CD4-positive, alpha-beta T cell treated with Interleukin-12 subunit alpha and Interleukin-12 subunit beta, for 1 hour (primary cell): ENCODE measurements at regions not wholly inside any gene's neighbourhood (a gene's known extent, or its start where the extent isn't known, plus 50 kb on each side); places are given as distances from the start of the nearest gene placed in this dataset.

Experiments
- DNase-seq: peaks from one replicate; pipeline ENCODE4 v3.0.0-alpha.2; 2020

DNA sequence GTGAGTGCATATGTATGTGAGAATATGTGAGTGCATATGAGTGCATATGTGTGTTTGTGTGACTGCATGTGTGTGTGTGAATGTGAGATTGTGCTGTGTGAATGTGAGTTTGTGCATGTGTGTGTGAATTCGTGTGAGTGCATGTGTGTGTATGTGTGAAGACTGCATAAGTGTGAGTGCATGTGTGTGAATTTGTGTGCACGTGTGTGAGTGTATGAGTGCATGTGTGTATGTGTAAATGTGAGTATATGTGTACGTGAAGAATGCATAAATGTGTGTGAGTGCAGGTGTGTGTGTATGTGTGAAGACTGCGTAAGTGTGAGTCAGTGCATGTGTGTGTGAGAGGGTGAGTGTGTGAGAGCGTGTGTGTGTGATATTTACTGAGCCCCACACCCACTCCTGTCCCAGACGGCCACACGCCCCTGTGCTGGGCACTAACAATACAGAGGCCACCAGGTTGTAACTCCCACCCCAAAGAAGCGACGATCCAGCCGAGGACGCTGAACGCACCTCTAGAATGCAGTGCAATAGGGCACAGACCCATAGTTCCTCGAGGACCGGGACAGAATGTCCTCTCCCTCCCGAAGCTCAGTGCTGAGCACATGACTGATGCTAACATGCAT lies 97.8 kb downstream of the C16orf95 start:
- DNase-seq, result no peak

DNA sequence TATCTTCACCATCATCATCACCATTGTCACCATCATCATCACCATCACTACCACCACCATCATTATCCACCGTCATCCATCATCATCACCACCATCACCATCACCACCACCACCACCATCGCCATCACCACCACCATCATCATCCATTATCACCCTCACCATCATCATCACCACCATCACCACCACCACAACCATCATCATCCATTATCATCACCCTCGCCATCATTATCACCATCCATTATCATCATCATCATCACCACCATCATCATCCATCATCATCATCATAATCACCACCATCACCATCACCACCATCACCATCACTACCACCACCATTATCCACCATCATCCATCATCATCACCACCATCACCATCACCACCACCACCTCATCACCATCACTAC lies 95.6 kb downstream of the C16orf95 start:
- no peak for DNase-seq

DNA sequence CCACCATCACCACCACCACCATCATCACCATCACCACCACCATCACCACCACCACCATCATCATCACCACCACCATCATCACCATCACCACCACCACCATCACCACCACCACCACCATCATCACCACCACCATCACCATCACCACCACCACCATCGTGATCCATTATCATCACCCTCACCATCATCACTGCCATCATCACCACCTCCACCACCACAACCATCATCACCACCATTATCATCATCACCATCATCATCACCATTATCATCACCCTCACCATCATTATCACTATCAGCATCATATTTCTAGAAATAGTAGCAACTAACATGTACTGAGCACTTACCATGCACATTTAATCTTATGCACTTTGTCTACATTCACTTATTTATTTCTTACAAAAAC lies 94.9 kb downstream of the C16orf95 start:
- no peak for DNase-seq

DNA sequence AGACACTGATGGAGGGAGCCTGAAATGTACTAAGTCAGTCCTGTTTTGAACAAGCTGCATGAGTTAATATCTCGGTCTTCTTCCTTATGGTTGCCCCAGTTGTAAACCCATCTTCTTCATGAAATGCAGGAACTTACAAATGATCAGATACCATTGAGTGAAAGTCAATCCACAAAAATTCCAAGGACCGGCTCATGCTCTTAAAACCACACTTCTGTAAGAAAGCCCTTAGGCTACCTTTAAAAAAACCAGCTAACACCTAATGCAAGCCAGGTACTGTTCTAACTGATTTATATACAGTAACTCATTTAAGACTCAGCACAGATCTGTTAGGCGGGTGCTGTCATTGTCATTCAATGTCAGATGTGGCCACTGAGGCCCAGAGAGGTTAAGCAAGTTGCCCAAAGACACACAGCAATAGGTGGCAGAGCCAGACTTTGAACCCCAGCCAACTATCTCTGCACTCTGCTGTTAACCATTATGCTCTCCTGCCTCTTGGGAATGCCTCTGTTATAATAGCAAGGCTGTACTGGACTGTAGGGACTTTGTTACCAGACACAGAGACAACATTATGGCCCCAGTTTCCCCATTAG lies 93.4 kb downstream of the C16orf95 start:
- no peak for DNase-seq

DNA sequence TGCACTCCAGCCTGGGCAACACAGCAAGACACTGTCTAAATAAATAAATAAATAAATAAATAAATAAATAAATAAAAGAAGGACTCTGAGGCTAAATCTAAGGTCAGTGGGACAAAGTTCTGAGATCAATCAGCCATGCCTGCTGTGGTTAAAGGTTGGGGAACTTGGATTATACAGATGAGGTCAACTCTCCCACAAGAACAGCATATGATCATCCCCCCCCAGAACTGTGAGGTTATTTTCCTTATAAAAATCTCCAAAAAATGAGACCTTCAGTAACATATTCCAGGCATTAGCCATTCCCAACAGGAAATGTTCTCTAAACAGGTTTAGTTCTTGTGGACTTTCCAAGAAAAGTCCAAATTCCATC lies 90.3 kb downstream of the C16orf95 start:
- no peak for DNase-seq

DNA sequence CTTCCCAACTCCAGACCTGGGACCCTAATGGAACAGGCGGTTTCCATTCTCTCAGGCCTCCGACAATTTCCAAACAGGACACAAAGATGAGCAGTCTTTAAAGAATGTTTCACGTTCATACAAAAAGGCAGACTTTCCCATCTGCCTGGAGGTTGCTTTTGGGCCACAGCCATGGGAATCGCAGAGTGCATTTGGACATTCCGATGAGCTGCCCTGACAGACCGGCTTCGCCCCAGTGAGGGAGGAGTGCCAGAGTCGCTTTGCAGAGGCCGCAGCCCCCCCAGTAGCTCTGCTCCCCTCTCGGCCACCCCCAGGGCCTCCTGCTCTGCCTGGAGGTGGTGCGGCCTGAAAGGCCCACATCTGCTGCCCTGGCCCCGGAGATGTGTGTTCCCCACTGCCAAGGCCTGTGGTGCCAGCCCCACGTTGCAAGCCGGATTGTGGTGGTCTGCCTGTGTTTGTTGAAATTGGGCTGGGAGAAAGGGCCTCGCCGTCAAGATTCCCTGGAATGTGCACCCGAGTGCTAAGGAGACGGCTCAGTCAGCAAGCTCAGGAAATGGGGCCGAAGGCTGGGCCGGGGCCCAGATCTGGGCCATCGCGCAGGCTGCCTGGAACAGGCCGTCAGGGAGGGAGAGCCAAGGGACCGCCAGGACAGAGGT lies 89.8 kb downstream of the C16orf95 start:
- DNase-seq, result no peak

DNA sequence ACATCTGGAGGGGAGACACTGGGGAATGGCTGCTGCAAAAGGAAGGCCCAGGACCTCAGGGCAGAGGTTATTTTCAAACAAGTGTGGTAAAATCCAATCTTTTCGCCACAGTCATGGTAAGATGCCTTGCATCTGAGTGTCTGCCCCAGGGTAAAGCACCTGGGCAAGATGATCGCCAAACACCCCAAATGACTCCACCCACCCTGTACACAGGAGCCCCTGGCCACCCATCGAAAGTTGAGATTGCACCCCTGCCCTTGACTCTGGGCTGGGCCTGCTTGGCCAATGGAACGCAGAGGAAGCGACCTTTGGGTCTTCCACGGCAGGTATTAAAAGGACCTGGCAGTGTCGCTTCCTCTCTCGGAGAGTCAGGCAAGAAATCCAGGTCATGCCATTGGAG lies 88.8 kb downstream of the C16orf95 start:
- DNase-seq, result no peak

DNA sequence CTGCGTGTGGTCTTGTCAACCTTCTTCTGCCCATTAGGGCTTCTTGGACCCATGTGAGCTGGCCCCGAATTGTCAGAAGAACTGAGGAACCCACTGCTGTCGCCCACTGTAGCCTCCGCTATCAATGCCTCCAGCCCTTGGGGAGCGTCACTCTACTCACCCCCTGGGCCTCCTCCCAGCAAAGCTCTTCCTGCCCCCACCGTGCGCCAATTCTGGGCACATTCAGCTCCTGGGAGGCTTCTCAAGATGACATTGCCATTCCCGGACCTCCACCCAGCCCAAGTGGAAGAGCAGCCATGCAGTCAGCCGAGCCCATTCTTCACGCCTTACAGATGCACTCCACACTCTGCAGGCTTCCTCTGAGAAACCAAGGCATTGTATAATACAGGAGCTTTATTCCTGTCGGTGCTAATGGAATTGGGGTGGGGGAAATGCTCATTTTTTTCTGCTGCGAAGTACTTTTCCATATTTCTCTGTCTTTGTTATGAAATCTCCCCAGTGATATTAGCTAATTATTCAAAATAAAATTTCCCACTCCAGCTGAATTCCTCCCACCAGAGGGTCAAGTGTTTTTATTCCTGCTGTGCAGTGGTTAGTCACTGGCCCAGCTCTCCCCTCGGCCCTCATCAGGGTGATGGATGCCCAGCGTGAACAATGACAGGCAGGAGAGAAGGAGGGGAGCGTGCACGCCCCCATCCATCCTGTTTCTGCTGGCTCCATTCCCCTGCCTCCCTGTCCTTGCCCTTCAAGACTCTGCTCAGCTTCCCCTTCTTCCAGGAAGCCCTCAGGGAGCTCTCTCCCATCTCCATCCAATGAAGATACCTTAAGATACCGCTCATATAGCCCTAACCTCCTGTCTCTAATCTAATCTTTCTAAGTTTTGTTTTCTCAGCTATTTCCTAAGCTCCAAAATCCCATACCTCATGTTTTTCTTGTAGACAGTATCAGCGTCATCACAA lies 87.7 kb downstream of the C16orf95 start:
- no peak for DNase-seq

DNA sequence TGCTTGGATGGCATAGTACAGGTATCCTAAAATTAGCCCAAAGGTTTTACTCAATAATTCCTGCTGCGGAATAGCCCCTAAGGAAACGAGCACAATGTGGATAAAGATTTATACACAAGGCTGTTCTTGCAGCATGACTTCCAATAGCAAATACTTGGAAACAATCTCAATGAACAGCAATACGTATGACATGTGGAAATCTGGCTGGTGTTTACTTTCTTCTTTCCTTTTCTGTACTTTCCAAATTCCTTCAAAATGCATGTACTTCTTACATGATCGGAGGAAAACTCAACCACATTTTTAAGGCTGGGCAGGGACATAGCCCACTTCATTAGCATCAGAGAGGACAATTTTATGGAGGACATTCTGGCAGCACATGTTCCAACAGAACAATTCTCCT lies 86.6 kb downstream of the C16orf95 start:
- DNase-seq, result no peak

DNA sequence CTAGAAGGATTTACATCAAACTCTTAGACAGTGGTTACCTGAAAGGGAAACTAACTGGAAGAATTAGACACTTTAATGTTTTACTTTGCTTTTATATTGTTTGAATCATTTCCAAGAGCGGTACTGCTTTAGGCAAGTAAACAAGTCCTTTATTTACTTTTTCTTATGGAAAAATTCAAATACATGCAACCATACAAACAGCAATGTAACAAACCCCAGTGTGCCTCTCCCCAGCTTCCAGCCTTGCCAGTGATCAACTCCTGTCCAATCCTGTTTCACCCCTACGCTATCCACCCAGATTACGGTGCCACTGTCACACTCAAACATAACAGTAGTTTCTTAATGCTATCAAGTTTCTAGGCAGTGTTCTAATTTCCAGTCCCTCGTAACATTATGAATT lies 85.9 kb downstream of the C16orf95 start:
- DNase-seq, result no peak

DNA sequence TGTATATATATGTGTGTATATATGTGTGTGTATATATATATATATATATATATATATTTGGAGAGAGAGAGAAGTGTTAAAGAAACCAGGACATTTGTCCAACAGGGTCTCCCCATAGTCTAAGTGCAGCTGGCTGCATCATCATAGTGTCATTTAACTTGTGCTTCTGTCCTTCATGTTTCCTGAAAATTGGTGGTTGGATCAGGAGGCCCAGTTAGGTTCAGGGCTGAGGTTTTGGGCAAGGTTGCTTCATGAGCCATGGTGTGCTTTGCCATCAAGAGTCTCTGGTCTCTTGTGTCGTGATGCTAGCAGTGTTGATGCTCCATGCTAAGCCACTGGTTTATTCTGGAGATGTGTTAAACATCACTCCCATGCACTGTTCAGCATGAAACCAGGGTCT lies 85.3 kb downstream of the C16orf95 start:
- DNase-seq, result no peak

DNA sequence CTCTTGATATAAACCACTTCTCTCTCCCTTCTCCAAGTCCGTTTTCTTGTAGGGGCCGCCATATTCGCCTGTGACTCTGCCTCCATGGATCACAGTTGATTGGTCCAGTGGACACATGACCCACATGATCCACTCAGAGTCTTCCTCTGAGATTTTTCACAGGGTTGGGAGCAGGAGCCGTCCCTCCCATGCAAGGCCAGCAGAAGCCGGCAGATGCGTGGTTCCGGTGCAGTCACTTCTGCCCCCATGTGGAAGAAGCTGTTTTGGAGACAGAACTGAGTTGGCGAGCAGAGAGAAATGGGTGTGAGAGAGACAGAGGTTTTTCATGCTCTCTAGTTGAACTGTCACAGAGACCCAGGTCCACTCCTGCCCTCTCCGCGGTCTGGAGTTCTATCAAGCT lies 83.3 kb downstream of the C16orf95 start:
- no peak for DNase-seq

DNA sequence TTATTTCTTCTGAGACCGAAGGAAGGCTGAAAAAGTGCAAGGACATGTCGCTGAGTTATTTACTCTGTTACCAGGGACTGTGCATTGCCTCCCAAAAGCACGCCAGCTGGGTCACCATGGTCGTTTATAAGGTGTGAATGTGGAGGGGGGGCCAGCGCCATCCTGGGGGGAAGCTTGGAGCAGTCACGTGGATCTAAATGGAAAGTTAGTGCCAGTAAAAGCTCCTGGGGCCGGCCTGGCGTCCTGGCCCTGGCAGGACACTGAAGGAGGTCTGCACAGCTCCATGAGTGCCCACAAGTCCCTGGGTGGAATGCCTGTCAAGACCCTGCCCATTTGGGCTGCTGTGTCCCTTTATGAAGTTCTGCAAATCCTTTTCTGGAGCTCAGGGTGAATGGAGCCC lies 82.6 kb downstream of the C16orf95 start:
- DNase-seq, result no peak

DNA sequence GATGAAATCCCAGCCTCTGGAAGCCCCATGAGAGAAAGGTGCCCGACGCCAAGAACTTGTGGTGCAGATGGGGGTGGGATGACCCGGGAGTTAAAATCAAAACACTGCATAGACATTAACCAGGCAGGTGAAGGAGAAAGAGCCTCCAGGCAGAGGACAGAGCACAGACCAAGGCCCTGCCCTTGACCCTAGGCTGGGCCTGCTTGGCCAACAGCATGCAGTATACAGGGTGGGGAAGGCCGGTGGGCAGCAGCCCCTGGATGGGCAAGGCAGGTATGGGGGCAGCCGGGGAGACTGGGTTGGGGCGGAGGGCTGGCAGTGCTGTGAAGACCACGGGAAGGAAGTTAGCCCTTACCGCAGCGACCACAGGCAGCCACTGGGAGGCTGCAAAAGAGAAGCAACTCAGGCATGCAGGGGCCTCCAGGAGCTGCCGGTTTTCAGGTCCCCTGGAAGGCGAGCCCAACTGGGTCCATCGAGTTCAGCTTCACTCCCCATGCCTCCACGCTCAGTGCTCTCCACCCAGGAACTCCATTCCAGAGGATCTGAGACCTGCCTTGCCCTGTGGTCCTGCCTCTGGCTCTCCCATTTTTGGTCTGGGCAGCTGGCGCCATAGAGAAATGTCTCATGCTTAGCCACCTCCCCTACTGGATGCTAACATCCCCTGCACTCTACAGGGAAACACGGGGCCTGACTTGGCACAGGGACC lies 81.2 kb downstream of the C16orf95 start:
- DNase-seq, result no peak

DNA sequence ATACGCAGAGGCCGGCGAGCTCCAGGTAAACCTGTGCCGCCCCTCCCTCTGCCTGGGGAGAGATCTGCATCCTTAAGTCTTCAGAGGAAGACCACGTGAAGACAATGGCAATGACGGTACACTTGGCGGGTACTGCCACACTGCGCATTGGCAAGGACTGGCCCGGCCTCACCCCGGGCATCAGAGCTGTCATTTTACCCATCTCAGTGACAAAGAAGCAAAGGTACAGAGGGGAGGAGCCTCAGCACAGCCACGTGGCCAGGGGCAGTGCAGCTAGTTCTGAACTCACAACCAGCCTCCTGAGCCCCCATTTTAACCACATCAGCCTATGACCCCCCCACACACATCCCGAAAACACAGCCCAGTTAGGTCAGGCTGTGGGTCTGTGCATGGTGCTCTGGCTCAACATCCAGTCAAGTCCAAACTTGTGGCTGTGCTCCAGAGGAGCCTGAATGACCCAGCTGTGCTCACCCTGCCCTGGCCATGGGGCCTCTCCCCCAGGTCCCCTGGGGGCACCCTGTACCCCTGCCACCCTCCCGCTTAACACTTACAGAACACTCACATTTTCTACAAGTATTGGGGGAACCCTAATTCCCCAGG lies 80.6 kb downstream of the C16orf95 start:
- DNase-seq, result no peak

DNA sequence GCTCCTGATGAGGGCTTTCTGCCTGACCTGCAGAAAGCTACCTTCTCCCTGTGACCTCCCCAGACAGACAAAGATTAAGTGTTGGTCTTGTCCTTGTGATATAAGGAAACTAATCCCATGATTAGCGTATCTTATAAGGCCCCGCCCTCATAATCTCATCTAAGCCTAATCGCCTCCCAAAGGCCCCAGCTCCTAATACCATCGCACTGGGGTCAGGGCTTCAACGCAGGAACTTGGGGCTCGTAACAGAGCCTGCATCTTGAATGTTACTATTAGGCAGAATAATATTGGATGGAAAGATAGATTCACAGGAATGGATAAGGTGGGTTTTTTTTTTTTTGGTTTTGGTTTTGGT lies 78.9 kb downstream of the C16orf95 start:
- DNase-seq, result no peak

DNA sequence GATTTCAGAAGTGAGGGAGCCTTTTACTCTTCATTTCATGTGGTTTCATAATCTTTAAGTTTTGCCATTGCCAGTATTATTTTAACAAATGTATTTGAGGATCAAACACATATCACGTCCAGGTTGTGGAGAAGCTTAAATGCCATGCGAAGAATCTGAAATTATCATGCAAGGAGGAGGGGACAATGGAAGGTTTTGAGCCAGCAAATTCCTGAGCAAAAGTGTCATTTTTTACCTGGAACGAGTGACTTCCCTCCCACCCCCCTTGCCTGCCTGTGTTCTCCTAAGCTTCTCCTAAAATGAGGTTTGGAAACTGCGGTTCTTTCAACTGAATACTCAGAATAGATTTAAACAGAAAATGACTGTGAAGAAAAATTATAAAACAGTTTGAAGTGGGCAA lies 77.6 kb downstream of the C16orf95 start:
- DNase-seq, result no peak

DNA sequence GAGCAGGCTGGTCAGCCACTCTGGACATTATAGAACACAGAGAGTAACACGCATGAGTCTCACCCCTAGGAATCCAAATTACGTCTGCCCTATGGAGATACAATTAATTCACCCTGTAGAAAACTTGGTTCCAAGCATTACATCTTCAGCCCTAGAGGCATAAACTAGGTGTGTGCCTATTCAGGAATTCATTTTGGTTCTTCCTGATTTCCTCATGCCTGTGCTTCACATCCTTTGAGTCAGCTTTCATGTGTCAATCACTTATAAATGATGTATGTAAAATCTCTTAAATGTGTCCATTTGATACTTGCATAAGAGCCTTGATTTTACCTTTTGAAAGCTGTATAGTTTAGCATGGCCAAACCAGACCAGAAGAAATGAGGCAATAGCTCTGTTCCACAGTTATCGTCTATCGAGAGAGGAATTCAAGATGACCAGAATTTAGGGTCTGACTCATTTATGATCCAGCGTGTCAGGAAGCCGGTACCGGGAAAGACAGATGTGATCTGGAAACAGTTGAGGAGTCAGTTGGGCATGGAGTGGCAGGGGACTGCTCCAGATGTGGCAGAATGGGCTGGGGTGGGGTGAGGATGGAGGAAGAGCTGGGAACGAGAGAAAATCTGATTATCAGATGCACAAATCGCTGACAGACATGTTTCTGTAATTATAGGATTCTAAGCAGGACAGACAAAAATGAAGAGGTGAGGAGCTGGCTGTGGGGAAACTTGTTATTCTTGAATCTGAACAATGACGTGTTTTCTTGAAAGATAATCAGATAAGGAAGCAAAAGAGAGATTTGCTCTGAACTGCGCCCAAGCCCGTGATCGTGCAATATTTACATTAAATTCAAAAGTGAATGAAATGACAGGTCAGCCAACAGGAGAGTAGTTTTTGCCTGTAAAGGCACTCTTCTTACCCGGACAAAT lies 76.7 kb downstream of the C16orf95 start:
- DNase-seq, result no peak

DNA sequence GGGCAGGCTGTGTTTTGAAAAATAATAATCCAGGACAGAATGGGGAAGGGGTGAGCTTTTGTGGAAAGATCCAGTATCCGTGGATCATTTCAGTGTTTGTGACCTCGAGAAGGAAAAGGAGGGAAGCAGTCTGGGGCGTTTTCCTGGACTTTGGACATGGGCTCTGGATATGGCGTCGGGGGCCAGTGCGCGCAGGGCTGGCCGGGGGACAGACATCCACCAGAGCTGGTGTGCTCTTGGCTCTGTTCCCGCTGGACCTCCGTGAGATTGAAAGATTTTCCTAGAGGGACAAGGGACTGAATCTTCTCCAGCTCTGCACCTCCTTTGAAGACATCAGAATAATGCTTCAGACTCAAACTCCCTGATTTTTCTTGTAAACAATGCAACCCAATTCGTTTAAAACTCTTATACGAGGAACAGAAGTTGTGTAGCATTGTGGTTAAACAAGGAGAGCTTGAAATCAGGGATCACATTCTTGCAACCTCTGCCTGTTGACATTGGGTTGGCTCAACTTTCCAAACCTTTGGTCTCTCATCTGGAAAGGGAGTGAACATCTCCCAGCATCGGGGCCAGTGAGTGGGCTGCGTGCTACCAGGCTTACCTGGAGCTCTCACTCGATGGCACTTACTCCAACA lies 75.9 kb downstream of the C16orf95 start:
- DNase-seq, result no peak

DNA sequence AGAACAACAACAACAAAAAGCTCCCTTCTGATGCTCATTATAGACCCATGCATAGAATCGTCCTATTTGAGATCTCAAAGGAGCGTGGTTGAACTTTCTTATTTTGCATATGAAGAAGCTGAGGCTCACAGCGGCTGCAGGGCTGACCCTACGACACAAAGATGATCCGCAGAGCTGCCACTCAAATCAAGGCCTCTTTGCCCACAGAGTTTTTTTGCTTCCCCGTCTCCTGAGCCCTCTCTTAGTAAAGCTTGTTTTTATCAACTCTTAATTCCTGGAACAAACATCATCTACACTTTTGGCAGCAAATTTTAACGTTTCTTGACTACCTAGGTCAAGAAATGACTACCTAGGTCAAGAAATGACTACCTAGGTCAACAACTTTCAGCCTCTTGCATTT lies 73.7 kb downstream of the C16orf95 start:
- DNase-seq, result no peak

DNA sequence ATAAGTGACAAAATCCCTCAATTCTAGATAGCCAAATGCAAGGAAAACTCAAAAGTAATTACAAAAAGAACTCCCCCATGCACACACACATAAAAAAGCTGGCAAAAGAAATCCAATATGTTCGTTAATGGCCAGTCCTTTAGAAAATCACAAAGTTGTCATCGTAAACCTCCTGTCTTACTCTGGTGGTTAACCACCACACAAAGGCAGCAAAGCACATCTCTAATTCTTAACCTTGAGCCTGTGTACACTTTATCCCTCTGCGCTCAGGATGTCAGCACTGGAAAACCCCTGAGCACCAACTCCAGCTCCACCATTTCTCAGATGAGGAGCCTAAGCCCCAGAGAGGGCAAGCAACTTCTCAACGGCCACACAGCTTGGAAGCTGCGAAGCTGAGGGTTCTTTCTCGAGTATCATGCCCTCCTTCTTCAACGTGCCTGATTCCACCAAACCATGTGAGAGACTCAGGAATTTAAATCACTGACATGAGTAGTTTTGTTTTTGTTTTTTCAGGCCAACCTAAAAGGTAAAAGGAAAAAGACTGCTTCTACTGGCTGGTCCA lies 72.5 kb downstream of the C16orf95 start:
- no peak for DNase-seq
